GM21723 (cell line): ENCODE measurements at regions not wholly inside any gene's neighbourhood (a gene's known extent, or its start where the extent isn't known, plus 50 kb on each side); places are given as distances from the start of the nearest gene placed in this dataset.
"Not testable (repeated sequence)": the region's sequence is repeated elsewhere in the genome, so short reads cannot be mapped to it uniquely, and the experiment has no call there.

Source experiments
- ATAC-seq: cut with Tn5 transposase; IDR thresholded peaks from one replicate; pipeline ENCODE4 v1.9.1; 2021; ENCODE audit warnings: mild to moderate bottlenecking, moderate library complexity; ENCODE audit not compliant: unreplicated experiment

- no peak for ATAC-seq
Measured at GRCh38 chr2:207216457-207216856, 50.7 kb upstream of the KLF7 start.

- ATAC-seq: no peak
Measured at GRCh38 chr2:207217442-207217841, 51.7 kb upstream of the KLF7 start.

- ATAC-seq: no peak
Measured at GRCh38 chr2:207219081-207219630, 53.4 kb upstream of the KLF7 start.

- ATAC-seq: no peak
Measured at GRCh38 chr2:207219676-207220501, 54.1 kb upstream of the KLF7 start.

- no peak for ATAC-seq
Measured at GRCh38 chr2:207221731-207222130, 56.0 kb upstream of the KLF7 start.

GRCh38 chr2:207223051-207223450, 57.3 kb upstream of the KLF7 start:
- ATAC-seq: peak; percentile 81

GRCh38 chr2:207224381-207224780, 58.6 kb upstream of the KLF7 start:
- no peak for ATAC-seq

GRCh38 chr2:207224791-207225482, 59.2 kb upstream of the KLF7 start:
- ATAC-seq: no peak

- no peak for ATAC-seq
Measured at GRCh38 chr2:207225773-207226172, 60.0 kb upstream of the KLF7 start.

- no peak for ATAC-seq
Measured at GRCh38 chr2:207226243-207226642, 60.5 kb upstream of the KLF7 start.

- no peak for ATAC-seq
Measured at GRCh38 chr2:207226671-207227061, 60.9 kb upstream of the KLF7 start.

GRCh38 chr2:207227062-207227748, 61.5 kb upstream of the KLF7 start:
- ATAC-seq: no peak

GRCh38 chr2:207227749-207228145, 62.0 kb upstream of the KLF7 start:
- ATAC-seq: no peak

GRCh38 chr2:207228402-207228801, 62.7 kb upstream of the KLF7 start:
- ATAC-seq: no peak

- no peak for ATAC-seq
Measured at GRCh38 chr2:207229161-207229560, 63.4 kb upstream of the KLF7 start.

GRCh38 chr2:207230261-207231105, 64.7 kb upstream of the KLF7 start:
- ATAC-seq: peak; percentile 50

- no peak for ATAC-seq
Measured at GRCh38 chr2:207231106-207231865, 65.5 kb upstream of the KLF7 start.

GRCh38 chr2:207231967-207232366, 66.2 kb upstream of the KLF7 start:
- ATAC-seq: no peak

GRCh38 chr2:207233141-207233540, 67.4 kb upstream of the KLF7 start:
- not testable (repeated sequence) for ATAC-seq

- no peak for ATAC-seq
Measured at GRCh38 chr2:207233731-207234130, 68.0 kb upstream of the KLF7 start.
